ENCODE measurements at regions not wholly inside any gene's neighbourhood (a gene's known extent, or its start where the extent isn't known, plus 50 kb on each side); places are given as distances from the start of the nearest gene placed in this dataset.
A peak's percentile ranks its signal among the peaks of the same experiment; 100 is the strongest.

- Histone ChIP-seq H3K9me3 (ENCODE audit: control insufficient read depth in 4 of 4, insufficient read depth in 3 of 4, low read length in 3 of 4) (no peaks in the 10 kb centered on the region), H3K27me3 (ENCODE audit: control insufficient read depth in 3 of 3, insufficient read depth in 3 of 3, low read length in 2 of 3) (no peaks in the 10 kb centered on the region), H3K27ac (ENCODE audit: low read depth in 1 of 2, low read length in 1 of 2) (no peak overlapping the region), H3K9ac (ENCODE audit: insufficient read depth in 1 of 2, low read length in 2 of 2) (no peak overlapping the region), H3K4me1 (ENCODE audit: control insufficient read depth in 5 of 5, insufficient read depth in 5 of 5, low read length in 5 of 5) (no peaks in the 10 kb centered on the region), H3K4me3 (no peak overlapping the region), H3K36me3 (ENCODE audit: control insufficient read depth in 4 of 4, insufficient read depth in 4 of 4, low read length in 4 of 4) (no peaks in the 10 kb centered on the region)
- TF ChIP-seq CTCF (IDR thresholded peaks at IDR 0.05; ENCODE audit: control extremely low read depth, extremely low read depth), result no peak
- DNase-seq (no peak), ATAC-seq (ENCODE audit: insufficient read depth, low FRiP score) (no peak)
- WGBS, 2 donors, result 80 to 83% methylated on average over 2 of the region's 2 CpGs
These were observed 146.8 kb upstream of the DAPK1 start for GRCh38 chr9:87350915-87351314.

- no peaks in the 10 kb centered on the region for H3K36me3 ChIP-seq (ENCODE audit: control insufficient read depth in 4 of 4, insufficient read depth in 4 of 4, low read length in 4 of 4)
- H3K4me1 ChIP-seq (ENCODE audit: control insufficient read depth in 5 of 5, insufficient read depth in 5 of 5, low read length in 5 of 5), result no peaks in the 10 kb centered on the region
- ATAC-seq (ENCODE audit: insufficient read depth, low FRiP score), result no peak
- H3K27ac ChIP-seq (ENCODE audit: low read depth in 1 of 2, low read length in 1 of 2), result no peak overlapping the region
- H3K9ac ChIP-seq (ENCODE audit: insufficient read depth in 1 of 2, low read length in 2 of 2), result no peak overlapping the region
- H3K4me3 ChIP-seq, result no peak overlapping the region
- no peak for DNase-seq
- 88 to 90% methylated on average over 3 of the region's 3 CpGs for WGBS, 2 donors
- H3K9me3 ChIP-seq (ENCODE audit: control insufficient read depth in 4 of 4, insufficient read depth in 3 of 4, low read length in 3 of 4), result no peaks in the 10 kb centered on the region
- TF ChIP-seq CTCF (IDR thresholded peaks at IDR 0.05; ENCODE audit: control extremely low read depth, extremely low read depth), result no peak
- no peaks in the 10 kb centered on the region for H3K27me3 ChIP-seq (ENCODE audit: control insufficient read depth in 3 of 3, insufficient read depth in 3 of 3, low read length in 2 of 3)
These were observed 144.4 kb upstream of the DAPK1 start for GRCh38 chr9:87353301-87353700.

GRCh38 chr9:87354147-87354546, 143.5 kb upstream of the DAPK1 start:
- Histone ChIP-seq H3K27me3 (ENCODE audit: control insufficient read depth in 3 of 3, insufficient read depth in 3 of 3, low read length in 2 of 3) (no peaks in the 10 kb centered on the region), H3K9ac (ENCODE audit: insufficient read depth in 1 of 2, low read length in 2 of 2) (no peak overlapping the region), H3K27ac (ENCODE audit: low read depth in 1 of 2, low read length in 1 of 2) (no peak overlapping the region), H3K36me3 (ENCODE audit: control insufficient read depth in 4 of 4, insufficient read depth in 4 of 4, low read length in 4 of 4) (no peaks in the 10 kb centered on the region), H3K4me3 (no peak overlapping the region), H3K9me3 (ENCODE audit: control insufficient read depth in 4 of 4, insufficient read depth in 3 of 4, low read length in 3 of 4) (peaks cover 0 to 4% (median 0%) of the 10 kb centered on the region in 4 donors), H3K4me1 (ENCODE audit: control insufficient read depth in 5 of 5, insufficient read depth in 5 of 5, low read length in 5 of 5) (no peaks in the 10 kb centered on the region)
- ATAC-seq (ENCODE audit: insufficient read depth, low FRiP score) (no peak), DNase-seq (peak in 1 of 3 donors; percentile 29)
- 41 to 65% methylated on average over 1 of the region's 1 CpG for WGBS, 2 donors
- no peak for TF ChIP-seq CTCF (IDR thresholded peaks at IDR 0.05; ENCODE audit: control extremely low read depth, extremely low read depth)

- Histone ChIP-seq H3K36me3 (ENCODE audit: control insufficient read depth in 4 of 4, insufficient read depth in 4 of 4, low read length in 4 of 4) (no peaks in the 10 kb centered on the region), H3K4me3 (no peak overlapping the region), H3K27ac (ENCODE audit: low read depth in 1 of 2, low read length in 1 of 2) (no peak overlapping the region), H3K9ac (ENCODE audit: insufficient read depth in 1 of 2, low read length in 2 of 2) (no peak overlapping the region), H3K27me3 (ENCODE audit: control insufficient read depth in 3 of 3, insufficient read depth in 3 of 3, low read length in 2 of 3) (no peaks in the 10 kb centered on the region), H3K9me3 (ENCODE audit: control insufficient read depth in 4 of 4, insufficient read depth in 3 of 4, low read length in 3 of 4) (peaks cover 0 to 4% (median 0%) of the 10 kb centered on the region in 4 donors), H3K4me1 (ENCODE audit: control insufficient read depth in 5 of 5, insufficient read depth in 5 of 5, low read length in 5 of 5) (no peaks in the 10 kb centered on the region)
- WGBS, 2 donors, result 100% methylated on average over 1 of the region's 1 CpG
- DNase-seq (no peak), ATAC-seq (ENCODE audit: insufficient read depth, low FRiP score) (no peak)
- TF ChIP-seq CTCF (IDR thresholded peaks at IDR 0.05; ENCODE audit: control extremely low read depth, extremely low read depth), result no peak
These were observed 140.1 kb upstream of the DAPK1 start for GRCh38 chr9:87357600-87357999.

Data from lung (tissue), 11 donors.